K562 (cell line): ENCODE measurements at regions not wholly inside any gene's neighbourhood (a gene's known extent, or its start where the extent isn't known, plus 50 kb on each side); places are given as distances from the start of the nearest gene placed in this dataset.

Experiments used
- ATAC-seq: fragments of 200-7000 bp; cut with Tn5 transposase; 3 replicates; pipeline ENCODE4 v1.9.1; 2020; ENCODE audit warnings: moderate library complexity
- BruUV-seq: library from RNA; stranded (reverse); fragments of 400-500 nt; replicated peaks from 2 replicates; lab custom pipeline; 2021; lab: Mats Ljungman, UMichigan
- CTCF ChIA-PET: fragments of 300-600 bp; formaldehyde crosslinking; extraction: SDS; loops from one replicate; lab custom pipeline; 2021; ENCODE audit warnings: low intra/inter-chr PET ratio; lab: Yijun Ruan, JAX
- POLR2A ChIA-PET: fragments of 300-600, 350-650 bp; sonication (Branson Sonifier 250); formaldehyde crosslinking; extraction: SDS; loops from one replicate; lab custom pipeline; 2021; ENCODE audit warnings: antibody characterized with exemption, inconsistent platforms; lab: Yijun Ruan, JAX
- DNase-seq, 4 experiments: peaks; one replicate each; pipeline versions ENCODE4 v3.0.0 to v3.0.0-alpha.2; 2011 to 2018; ENCODE audit warnings: low spot score in 3 of 4, mixed read lengths in 3 of 4; ENCODE audit errors: extremely low read depth in 1 of 4
- FAIRE-seq: peaks from 2 replicates; lab custom pipeline; 2011; peaks lifted over from hg19 to GRCh38; lab: Jason Lieb, UNC
- H2AFZ ChIP-seq: 2 replicates; pipeline ENCODE4 v1.6.0; 2011; ENCODE audit warnings: low read depth, low read length, control low read depth, inconsistent platforms
- H3K27ac ChIP-seq: fragments of 200-600 bp; 3 replicates; pipeline ENCODE4 v1.8.0; 2011; ENCODE audit warnings: low read depth, mild to moderate bottlenecking, control low read depth, inconsistent platforms, low read length, moderate library complexity, mixed read lengths; ENCODE audit errors: extremely low read depth
- H3K27me3 ChIP-seq, 2 experiments: fragments of 300-600 bp in 1 of 2; 2 replicates in 1 of 2; 3 replicates in 1 of 2; pipeline versions ENCODE4 v1.6.0 to v1.8.0; 2011; ENCODE audit warnings: inconsistent platforms in 2 of 2, low read length in 2 of 2, mild to moderate bottlenecking in 1 of 2, mixed read lengths in 1 of 2, moderate library complexity in 1 of 2; ENCODE audit not compliant: control insufficient read depth in 2 of 2, insufficient read depth in 2 of 2
- H3K36me3 ChIP-seq: fragments of 300-600 bp; 3 replicates; pipeline ENCODE4 v1.8.0; 2011; ENCODE audit warnings: mild to moderate bottlenecking, low read length, inconsistent platforms; ENCODE audit not compliant: control insufficient read depth, insufficient read depth
- H3K4me1 ChIP-seq, 2 experiments: fragments of 200-600 bp in 1 of 2; replicated peaks in 1 of 2; 2 replicates in 1 of 2; 3 replicates in 1 of 2; pipeline versions ENCODE4 v1.5.1 to v1.8.0; 2011; ENCODE audit warnings: inconsistent platforms in 2 of 2, low read length in 2 of 2, mild to moderate bottlenecking in 1 of 2, mixed read lengths in 1 of 2, moderate library complexity in 1 of 2; ENCODE audit not compliant: control insufficient read depth in 2 of 2, insufficient read depth in 2 of 2
- H3K4me2 ChIP-seq: 2 replicates; pipeline ENCODE4 v1.6.1; 2011; ENCODE audit warnings: low read length, control low read depth, inconsistent platforms, mixed read lengths; ENCODE audit not compliant: insufficient read depth
- H3K4me3 ChIP-seq: fragments of 200-600 bp; sonication (generic), shearing (Covaris generic); 2 replicates; pipeline ENCODE4 v1.5.1; 2016; ENCODE audit warnings: control low read depth, inconsistent platforms
- H3K79me2 ChIP-seq: fragments of 200-600 bp; 3 replicates; pipeline ENCODE4 v1.8.0; 2011; ENCODE audit warnings: low read length, inconsistent platforms; ENCODE audit not compliant: control insufficient read depth, insufficient read depth
- H3K9ac ChIP-seq, 2 experiments: 2 replicates each; pipeline versions ENCODE4 v1.6.0 to v1.6.1; 2011; ENCODE audit warnings: low read depth in 2 of 2, low read length in 2 of 2, control low read depth in 1 of 2, inconsistent platforms in 1 of 2, mild to moderate bottlenecking in 1 of 2, mixed read lengths in 1 of 2; ENCODE audit not compliant: insufficient read depth in 1 of 2
- H3K9me1 ChIP-seq: one replicate; pipeline ENCODE4 v1.6.0; 2011; ENCODE audit warnings: inconsistent platforms, mild to moderate bottlenecking, low read length, moderate library complexity; ENCODE audit not compliant: control insufficient read depth, insufficient read depth
- H3K9me3 ChIP-seq: replicated peaks from 2 replicates; pipeline ENCODE4 v1.5.1; 2011; ENCODE audit warnings: low read depth, low read length, inconsistent platforms; ENCODE audit not compliant: control insufficient read depth, insufficient read depth
- H4K20me1 ChIP-seq: replicated peaks from 2 replicates; pipeline ENCODE4 v1.6.1; 2011; ENCODE audit warnings: low read length, inconsistent platforms, mixed read lengths; ENCODE audit not compliant: control insufficient read depth, insufficient read depth
- NUFIP1 ChIP-seq: fragments of 450-650 bp; IDR thresholded peaks from 2 replicates; pipeline ENCODE4 v1.6.1; 2018; ENCODE audit not compliant: partially characterized antibody
- RBM14 ChIP-seq: fragments of 200-400 bp; formaldehyde crosslinking; IDR thresholded peaks from 2 replicates; pipeline ENCODE4 v1.6.1; 2018; ENCODE audit warnings: low read depth, mild to moderate bottlenecking, low read length, moderate library complexity, borderline replicate concordance; ENCODE audit not compliant: insufficient read depth
- U2AF1 ChIP-seq: fragments of 200-400 bp; formaldehyde crosslinking; optimal IDR thresholded peaks from 2 replicates; pipeline ENCODE3; 2017; ENCODE audit warnings: mild to moderate bottlenecking, low read depth, low read length, moderate library complexity
- WGBS: fragments of 100-300 bp; shearing (Covaris generic); methylation state at CpG from one replicate; pipeline ENCODE4 v1.1.6; 2016; ENCODE audit warnings: low coverage, mixed read lengths; ENCODE audit not compliant: insufficient coverage; ENCODE audit errors: missing lambda C conversion rate; 5-methylcytosine and 5-hydroxymethylcytosine counted together
- in situ Hi-C: fragments of 300-500 bp; cut with MboI; formaldehyde crosslinking; loops from 4 replicates; pipeline ENCODE4 v1.15.0; 2018; ENCODE audit warnings: inconsistent platforms, mixed read lengths
- intact Hi-C: fragments of 100-400 bp; cut with micrococcal nuclease; formaldehyde crosslinking; loops from 2 replicates; pipeline ENCODE4 v1.14.2; 2022
- TF ChIP-seq, protein P1 (sequence below): fragments of 450-650 bp; IDR thresholded peaks from 2 replicates; pipeline ENCODE4 v1.7.1; 2018; ENCODE audit warnings: mild to moderate bottlenecking, low read depth; ENCODE audit not compliant: partially characterized antibody
- TF ChIP-seq, protein P2 (sequence below): fragments of 450-650 bp; IDR thresholded peaks from 2 replicates; pipeline ENCODE4 v1.6.1; 2016; ENCODE audit warnings: missing biosample characterization, missing genetic modification characterization
- TF ChIP-seq, protein P3 (sequence below): fragments of 450-650 bp; formaldehyde crosslinking; IDR thresholded peaks from 2 replicates; pipeline ENCODE4 v1.4.0; 2020; ENCODE audit warnings: mild to moderate bottlenecking

DNA sequence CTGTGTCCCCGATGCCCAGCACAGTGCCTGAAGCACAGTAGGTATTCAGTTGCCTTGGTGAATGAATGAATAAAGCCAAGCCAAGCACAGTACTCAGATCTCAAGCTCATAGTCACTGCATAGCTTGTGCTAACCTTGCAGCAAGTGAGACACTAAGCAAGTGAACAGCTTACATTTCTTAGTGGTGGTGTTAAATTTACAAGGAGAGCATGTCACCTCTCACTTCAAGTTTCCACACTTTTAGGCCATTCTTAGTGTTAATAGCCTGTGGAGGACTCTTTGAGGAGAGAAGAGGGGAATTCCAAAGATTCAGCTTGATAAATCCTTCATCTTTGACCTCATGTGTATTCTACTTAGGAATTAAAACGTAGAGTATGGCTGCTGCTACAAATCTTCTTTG is 104.7 kb downstream of the C9orf152 start:
- in situ Hi-C loops (no loop called here), intact Hi-C loops (no loop called here)
- DNase-seq (no peak), ATAC-seq (no peak), FAIRE-seq (no peak)
- Histone ChIP-seq H3K27ac (no peak overlapping the region), H3K79me2 (no peaks in the 10 kb centered on the region), H3K36me3 (no peaks in the 10 kb centered on the region), H4K20me1 (no peaks in the 10 kb centered on the region), H3K9me1 (no peaks in the 10 kb centered on the region), H2AFZ (no peak overlapping the region), H3K4me3 (no peak overlapping the region), H3K27me3 (peaks cover 0 to 5% of the 10 kb centered on the region in 2 experiments; a peak in 1 of 5 replicates), H3K4me2 (no peak overlapping the region), H3K9ac (no peak overlapping the region), H3K9me3 (no peaks in the 10 kb centered on the region), H3K4me1 (no peaks in the 10 kb centered on the region)
- CTCF ChIA-PET: no interaction called here
- no TSS peak for BruUV-seq
- POLR2A ChIA-PET: no interaction called here
- TF ChIP-seq, protein P1, sequence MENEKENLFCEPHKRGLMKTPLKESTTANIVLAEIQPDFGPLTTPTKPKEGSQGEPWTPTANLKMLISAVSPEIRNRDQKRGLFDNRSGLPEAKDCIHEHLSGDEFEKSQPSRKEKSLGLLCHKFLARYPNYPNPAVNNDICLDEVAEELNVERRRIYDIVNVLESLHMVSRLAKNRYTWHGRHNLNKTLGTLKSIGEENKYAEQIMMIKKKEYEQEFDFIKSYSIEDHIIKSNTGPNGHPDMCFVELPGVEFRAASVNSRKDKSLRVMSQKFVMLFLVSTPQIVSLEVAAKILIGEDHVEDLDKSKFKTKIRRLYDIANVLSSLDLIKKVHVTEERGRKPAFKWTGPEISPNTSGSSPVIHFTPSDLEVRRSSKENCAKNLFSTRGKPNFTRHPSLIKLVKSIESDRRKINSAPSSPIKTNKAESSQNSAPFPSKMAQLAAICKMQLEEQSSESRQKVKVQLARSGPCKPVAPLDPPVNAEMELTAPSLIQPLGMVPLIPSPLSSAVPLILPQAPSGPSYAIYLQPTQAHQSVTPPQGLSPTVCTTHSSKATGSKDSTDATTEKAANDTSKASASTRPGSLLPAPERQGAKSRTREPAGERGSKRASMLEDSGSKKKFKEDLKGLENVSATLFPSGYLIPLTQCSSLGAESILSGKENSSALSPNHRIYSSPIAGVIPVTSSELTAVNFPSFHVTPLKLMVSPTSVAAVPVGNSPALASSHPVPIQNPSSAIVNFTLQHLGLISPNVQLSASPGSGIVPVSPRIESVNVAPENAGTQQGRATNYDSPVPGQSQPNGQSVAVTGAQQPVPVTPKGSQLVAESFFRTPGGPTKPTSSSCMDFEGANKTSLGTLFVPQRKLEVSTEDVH: no peak
- 0% methylated on average over 2 of the region's 2 CpGs for WGBS

DNA sequence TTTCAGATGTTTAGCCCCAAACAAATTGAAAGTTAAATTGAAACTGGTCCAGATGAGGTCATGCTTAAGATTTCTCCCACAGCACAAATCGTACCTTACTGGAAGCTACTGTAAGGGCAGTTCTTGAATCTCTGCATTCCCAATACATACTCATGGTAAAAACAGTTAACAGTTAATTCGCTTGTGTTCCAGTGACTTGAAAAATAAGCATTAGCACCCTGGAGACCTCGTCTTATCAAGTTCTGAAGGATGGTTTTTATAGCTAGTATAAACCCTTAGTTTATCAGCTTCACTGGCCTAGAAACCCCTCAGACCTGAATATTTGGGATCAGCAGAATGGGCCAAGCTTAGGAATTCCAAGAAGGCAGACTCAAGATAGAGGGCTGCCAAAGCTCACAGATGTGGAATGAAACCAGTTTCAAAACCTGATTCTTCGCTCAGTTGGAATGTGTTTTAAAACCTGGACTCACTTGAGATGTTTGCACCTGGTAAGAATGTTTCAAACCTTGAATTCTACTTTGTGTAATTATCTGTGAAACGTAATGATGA is 103.6 kb downstream of the C9orf152 start:
- BruUV-seq: no TSS peak
- in situ Hi-C loops: no loop called here
- Histone ChIP-seq H3K9me1 (no peaks in the 10 kb centered on the region), H3K27ac (no peak overlapping the region), H2AFZ (no peak overlapping the region), H4K20me1 (no peaks in the 10 kb centered on the region), H3K27me3 (peaks cover 0 to 5% of the 10 kb centered on the region in 2 experiments; a peak in 3 of 5 replicates), H3K79me2 (no peaks in the 10 kb centered on the region), H3K4me3 (no peak overlapping the region), H3K9me3 (no peaks in the 10 kb centered on the region), H3K9ac (no peak overlapping the region), H3K36me3 (no peaks in the 10 kb centered on the region), H3K4me2 (no peak overlapping the region), H3K4me1 (no peaks in the 10 kb centered on the region)
- ATAC-seq: no peak
- FAIRE-seq: no peak
- ChIA-PET POLR2A (no interaction called here), CTCF (no interaction called here)
- 0% methylated on average over 5 of the region's 5 CpGs for WGBS
- no peak for DNase-seq
- intact Hi-C loops: no loop called here
- TF ChIP-seq, protein P2, sequence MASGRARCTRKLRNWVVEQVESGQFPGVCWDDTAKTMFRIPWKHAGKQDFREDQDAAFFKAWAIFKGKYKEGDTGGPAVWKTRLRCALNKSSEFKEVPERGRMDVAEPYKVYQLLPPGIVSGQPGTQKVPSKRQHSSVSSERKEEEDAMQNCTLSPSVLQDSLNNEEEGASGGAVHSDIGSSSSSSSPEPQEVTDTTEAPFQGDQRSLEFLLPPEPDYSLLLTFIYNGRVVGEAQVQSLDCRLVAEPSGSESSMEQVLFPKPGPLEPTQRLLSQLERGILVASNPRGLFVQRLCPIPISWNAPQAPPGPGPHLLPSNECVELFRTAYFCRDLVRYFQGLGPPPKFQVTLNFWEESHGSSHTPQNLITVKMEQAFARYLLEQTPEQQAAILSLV (tag): no peak
- TF ChIP-seq, protein P3, sequence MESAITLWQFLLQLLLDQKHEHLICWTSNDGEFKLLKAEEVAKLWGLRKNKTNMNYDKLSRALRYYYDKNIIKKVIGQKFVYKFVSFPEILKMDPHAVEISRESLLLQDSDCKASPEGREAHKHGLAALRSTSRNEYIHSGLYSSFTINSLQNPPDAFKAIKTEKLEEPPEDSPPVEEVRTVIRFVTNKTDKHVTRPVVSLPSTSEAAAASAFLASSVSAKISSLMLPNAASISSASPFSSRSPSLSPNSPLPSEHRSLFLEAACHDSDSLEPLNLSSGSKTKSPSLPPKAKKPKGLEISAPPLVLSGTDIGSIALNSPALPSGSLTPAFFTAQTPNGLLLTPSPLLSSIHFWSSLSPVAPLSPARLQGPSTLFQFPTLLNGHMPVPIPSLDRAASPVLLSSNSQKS (CRISPR knock-in tag): no peak
- TF ChIP-seq NUFIP1 (no peak), RBM14 (no peak), U2AF1 (no peak)
